Astrocyte of the cerebellum (primary cell): ENCODE measurements at regions not wholly inside any gene's neighbourhood (a gene's known extent, or its start where the extent isn't known, plus 50 kb on each side); places are given as distances from the start of the nearest gene placed in this dataset.

Experiments
- DNase-seq: peaks from one replicate; pipeline ENCODE4 v3.0.0-alpha.2; 2011; ENCODE audit warnings: low read depth
- H3K4me3 ChIP-seq: 2 replicates; pipeline ENCODE4 v1.5.1; 2011; ENCODE audit warnings: mild to moderate bottlenecking, low read depth, low read length, moderate library complexity
- CTCF ChIP-seq: IDR thresholded peaks from 2 replicates; pipeline ENCODE4 v1.5.1; 2012; ENCODE audit warnings: low read length, low read depth, moderate library complexity, mild to moderate bottlenecking; ENCODE audit errors: missing control alignments
- in situ Hi-C: cut with HindIII; loops from 2 replicates; pipeline ENCODE4 v1.10.0; 2017; ENCODE audit warnings: low sequenced_read_pairs

- no peak for TF ChIP-seq CTCF
- H3K4me3 ChIP-seq: no peak overlapping the region
- in situ Hi-C loops: no loop called here
- no peak for DNase-seq
Observed at GRCh38 chr4:123553733-123554637, 157.4 kb downstream of the SPRY1 start.

- in situ Hi-C loops: no loop called here
- DNase-seq: no peak
- TF ChIP-seq CTCF: no peak
- no peak overlapping the region for H3K4me3 ChIP-seq
Observed at GRCh38 chr4:123554801-123555232, 158.2 kb downstream of the SPRY1 start.

- DNase-seq: peak; percentile 92
- in situ Hi-C loops: no loop called here
- TF ChIP-seq CTCF: no peak
- no peak overlapping the region for H3K4me3 ChIP-seq
Observed at GRCh38 chr4:123555233-123555806, 158.7 kb downstream of the SPRY1 start.

- no peak for DNase-seq
- no peak for TF ChIP-seq CTCF
- no peak overlapping the region for H3K4me3 ChIP-seq
- in situ Hi-C loops: no loop called here
Observed at GRCh38 chr4:123555807-123556273, 159.2 kb downstream of the SPRY1 start.

GRCh38 chr4:123556526-123556925 is 159.9 kb downstream of the SPRY1 start:
- TF ChIP-seq CTCF: no peak
- in situ Hi-C loops: no loop called here
- DNase-seq: no peak
- H3K4me3 ChIP-seq: no peak overlapping the region

- H3K4me3 ChIP-seq: no peak overlapping the region
- in situ Hi-C loops: no loop called here
- no peak for DNase-seq
- TF ChIP-seq CTCF: no peak
Observed at GRCh38 chr4:123557857-123558536, 161.4 kb downstream of the SPRY1 start.
